ENCODE measurements at regions not wholly inside any gene's neighbourhood (a gene's known extent, or its start where the extent isn't known, plus 50 kb on each side); places are given as distances from the start of the nearest gene placed in this dataset.
A peak's percentile ranks its signal among the peaks of the same experiment; 100 is the strongest.

GRCh38 chr1:234750922-234751627 is 141.1 kb upstream of the IRF2BP2 start:
- Histone ChIP-seq H3K27ac (peak overlapping the region; percentile 18 to 53 (median 46)), H3K4me3 (no peak overlapping the region), H3K4me1 (peaks cover 3 to 17% (median 9%) of the 10 kb centered on the region in 4 donors), H3K27me3 (no peaks in the 10 kb centered on the region), H3K9me3 (no peaks in the 10 kb centered on the region), H3K36me3 (no peaks in the 10 kb centered on the region)
- in situ Hi-C loops (cut with MboI; ENCODE audit: low pct_ligation_motif_present in 1 of 4, low pct_unique_long_range_greater_than_20kb in 1 of 4, low sequenced_read_pairs in 3 of 4) (no loop called here), intact Hi-C loops (cut with DNase I; ENCODE audit: low total_unique reads) (no loop called here)
- TF ChIP-seq EP300 (IDR thresholded peaks at IDR 0.05; ENCODE audit: low read depth): no peak
- no peak for TF ChIP-seq POLR2A (IDR thresholded peaks at IDR 0.05)
- no peak for TF ChIP-seq POLR2AphosphoS5 (IDR thresholded peaks at IDR 0.05)
- TF ChIP-seq CTCF (IDR thresholded peaks at IDR 0.05): no peak
- 36 to 50% methylated on average over 4 of the region's 4 CpGs for WGBS, 2 donors (ENCODE audit: low coverage in 1 of 2)
- DNase-seq: no peak

- DNase-seq: no peak
- Histone ChIP-seq H3K9me3 (no peaks in the 10 kb centered on the region), H3K27me3 (no peaks in the 10 kb centered on the region), H3K27ac (no peak overlapping the region), H3K4me1 (peaks cover 0 to 17% (median 12%) of the 10 kb centered on the region in 4 donors), H3K4me3 (no peak overlapping the region), H3K36me3 (no peaks in the 10 kb centered on the region)
- in situ Hi-C loops (cut with MboI; ENCODE audit: low pct_ligation_motif_present in 1 of 4, low pct_unique_long_range_greater_than_20kb in 1 of 4, low sequenced_read_pairs in 3 of 4): loop anchor here in 3 of 4 donors (25.0 kb wide), 1 partner anchor 89 kb away; no protein-coding TSS in a partner anchor
- WGBS, 2 donors (ENCODE audit: low coverage in 1 of 2): 95 to 97% methylated on average over 1 of the region's 1 CpG
- intact Hi-C loops (cut with DNase I; ENCODE audit: low total_unique reads): no loop called here
- TF ChIP-seq EP300 (IDR thresholded peaks at IDR 0.05; ENCODE audit: low read depth) (no peak), POLR2AphosphoS5 (IDR thresholded peaks at IDR 0.05) (no peak), POLR2A (IDR thresholded peaks at IDR 0.05) (no peak), CTCF (IDR thresholded peaks at IDR 0.05) (no peak)
Measured at GRCh38 chr1:234748713-234749112, 138.7 kb upstream of the IRF2BP2 start.

- TF ChIP-seq POLR2AphosphoS5 (IDR thresholded peaks at IDR 0.05) (no peak), EP300 (IDR thresholded peaks at IDR 0.05; ENCODE audit: low read depth) (no peak), CTCF (IDR thresholded peaks at IDR 0.05) (no peak), POLR2A (IDR thresholded peaks at IDR 0.05) (no peak)
- no peak for DNase-seq
- in situ Hi-C loops (cut with MboI; ENCODE audit: low pct_ligation_motif_present in 1 of 4, low pct_unique_long_range_greater_than_20kb in 1 of 4, low sequenced_read_pairs in 3 of 4): loop anchor here in 3 of 4 donors (25.0 kb wide), 1 partner anchor 89 kb away; no protein-coding TSS in a partner anchor
- H3K27me3 ChIP-seq: no peaks in the 10 kb centered on the region
- no peak overlapping the region for H3K4me3 ChIP-seq
- peaks cover 0 to 20% (median 14%) of the 10 kb centered on the region in 4 donors for H3K4me1 ChIP-seq
- H3K9me3 ChIP-seq: no peaks in the 10 kb centered on the region
- 91 to 96% methylated on average over 7 of the region's 7 CpGs for WGBS, 2 donors (ENCODE audit: low coverage in 1 of 2)
- H3K27ac ChIP-seq: no peak overlapping the region
- intact Hi-C loops (cut with DNase I; ENCODE audit: low total_unique reads): no loop called here
- H3K36me3 ChIP-seq: no peaks in the 10 kb centered on the region
Measured at GRCh38 chr1:234748066-234748465, 138.1 kb upstream of the IRF2BP2 start.

GRCh38 chr1:234746798-234747196 is 136.8 kb upstream of the IRF2BP2 start:
- no peak for DNase-seq
- 86% methylated on average over 3 to 9 of the region's 9 CpGs for whole genome bisulfite sequencing, 2 donors (ENCODE audit: low coverage in 1 of 2)
- no peaks in the 10 kb centered on the region for H3K9me3 ChIP-seq
- H3K4me1 ChIP-seq: peaks cover 0 to 19% (median 14%) of the 10 kb centered on the region in 4 donors
- no peak overlapping the region for H3K27ac ChIP-seq
- in situ Hi-C loops (cut with MboI; ENCODE audit: low pct_ligation_motif_present in 1 of 4, low pct_unique_long_range_greater_than_20kb in 1 of 4, low sequenced_read_pairs in 3 of 4) (loop anchor here in 3 of 4 donors (25.0 kb wide), 1 partner anchor 91 kb away; no protein-coding TSS in a partner anchor), intact Hi-C loops (cut with DNase I; ENCODE audit: low total_unique reads) (no loop called here)
- no peak overlapping the region for H3K4me3 ChIP-seq
- no peaks in the 10 kb centered on the region for H3K27me3 ChIP-seq
- TF ChIP-seq POLR2AphosphoS5 (IDR thresholded peaks at IDR 0.05): no peak
- no peak for TF ChIP-seq EP300 (IDR thresholded peaks at IDR 0.05; ENCODE audit: low read depth)
- TF ChIP-seq CTCF (IDR thresholded peaks at IDR 0.05): no peak
- no peak for TF ChIP-seq POLR2A (IDR thresholded peaks at IDR 0.05)
- no peaks in the 10 kb centered on the region for H3K36me3 ChIP-seq

All from transverse colon (tissue), 4 donors.